ENCODE measurements at regions not wholly inside any gene's neighbourhood (a gene's known extent, or its start where the extent isn't known, plus 50 kb on each side); places are given as distances from the start of the nearest gene placed in this dataset.
A peak's percentile ranks its signal among the peaks of the same experiment; 100 is the strongest.

DNA sequence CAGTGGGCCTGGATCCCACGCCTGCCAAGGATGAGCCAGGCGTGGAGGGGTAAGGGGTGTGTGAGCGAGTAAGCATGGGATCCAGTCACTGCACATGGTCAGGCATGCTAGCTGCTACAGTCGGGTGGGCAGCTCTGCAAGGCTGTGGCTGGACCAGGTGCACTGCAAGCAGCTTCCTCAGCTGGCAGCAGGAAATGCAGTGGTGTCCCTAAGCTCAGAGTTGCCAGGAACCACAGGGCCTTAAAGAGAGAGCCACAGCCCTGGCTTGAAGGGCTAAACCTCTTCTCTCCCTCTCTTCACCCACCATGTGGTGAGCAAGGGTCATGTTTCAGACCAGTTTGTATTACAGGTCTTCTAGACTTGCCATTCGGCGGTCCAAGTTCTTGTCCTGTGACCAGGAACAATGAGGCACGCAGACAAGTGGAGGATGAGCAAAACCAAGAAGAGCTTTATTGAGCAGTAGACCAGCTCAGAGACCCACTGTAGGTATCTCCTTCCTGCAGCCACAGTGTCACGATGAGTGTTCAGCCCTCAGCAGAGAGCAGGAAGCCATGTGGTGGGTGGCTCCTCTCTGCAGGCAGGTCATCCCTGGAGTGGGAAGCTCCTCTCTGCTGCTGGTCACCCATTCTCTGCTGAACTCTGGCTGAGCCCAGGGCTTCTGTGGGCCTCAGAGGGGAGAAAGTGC is 511.9 kb downstream of the PYDC2 start:
- H2AK5ac ChIP-seq (ENCODE audit: low read length, severe bottlenecking): no peak overlapping the region
- H3K4ac ChIP-seq (ENCODE audit: low read depth in 1 of 2, low read length in 2 of 2): no peak overlapping the region
- peaks cover 5% of the 10 kb centered on the region for H3K9me3 ChIP-seq (ENCODE audit: control insufficient read depth, low read length)
- H2BK120ac ChIP-seq (ENCODE audit: low read depth, low read length): no peak overlapping the region
- no peak overlapping the region for H2BK15ac ChIP-seq (ENCODE audit: low read depth, poor library complexity, severe bottlenecking)
- H3K27me3 ChIP-seq (ENCODE audit: control insufficient read depth in 1 of 2, insufficient read depth in 1 of 2, low read length in 2 of 2): no peaks in the 10 kb centered on the region
- no peak overlapping the region for H2BK5ac ChIP-seq (ENCODE audit: low read depth, low read length, poor library complexity, severe bottlenecking)
- DNase-seq: no peak
- H3K4me3 ChIP-seq (ENCODE audit: insufficient read depth in 1 of 2, low read depth in 1 of 2, low read length in 2 of 2): peak overlapping the region in 1 of 2 experiments; percentile 25
- no peaks in the 10 kb centered on the region for H3K79me1 ChIP-seq (replicated peaks; ENCODE audit: low read length, poor library complexity, severe bottlenecking)
- no peak overlapping the region for H3K18ac ChIP-seq (ENCODE audit: low read depth in 1 of 2, low read length in 2 of 2)
- no peak overlapping the region for H4K91ac ChIP-seq (ENCODE audit: low read length)
- peak overlapping the region in 1 of 2 experiments; percentile 69 for H3K14ac ChIP-seq (ENCODE audit: low read length in 2 of 2)
- peaks cover 2% of the 10 kb centered on the region for H3K4me1 ChIP-seq (ENCODE audit: control insufficient read depth, insufficient read depth, low read depth, low read length)
- H3K9ac ChIP-seq (ENCODE audit: low read length): no peak overlapping the region
- H3K23ac ChIP-seq (ENCODE audit: low read length in 2 of 2): no peak overlapping the region
- H2AFZ ChIP-seq (ENCODE audit: low read depth, low read length): peak overlapping the region; percentile 8
- H2BK12ac ChIP-seq (ENCODE audit: low read length in 2 of 2): no peak overlapping the region
- 95% methylated on average over 8 of the region's 8 CpGs for WGBS
- H3K4me2 ChIP-seq (ENCODE audit: low read length, poor library complexity, severe bottlenecking): no peak overlapping the region
- peaks cover 0 to 3% of the 10 kb centered on the region in 2 experiments for H3K36me3 ChIP-seq (ENCODE audit: control insufficient read depth in 1 of 2, insufficient read depth in 2 of 2, low read depth in 1 of 2, low read length in 2 of 2)
- no peak overlapping the region for H3K27ac ChIP-seq (ENCODE audit: low read length, poor library complexity, severe bottlenecking)
- no peak overlapping the region for H4K8ac ChIP-seq (ENCODE audit: low read length)

DNA sequence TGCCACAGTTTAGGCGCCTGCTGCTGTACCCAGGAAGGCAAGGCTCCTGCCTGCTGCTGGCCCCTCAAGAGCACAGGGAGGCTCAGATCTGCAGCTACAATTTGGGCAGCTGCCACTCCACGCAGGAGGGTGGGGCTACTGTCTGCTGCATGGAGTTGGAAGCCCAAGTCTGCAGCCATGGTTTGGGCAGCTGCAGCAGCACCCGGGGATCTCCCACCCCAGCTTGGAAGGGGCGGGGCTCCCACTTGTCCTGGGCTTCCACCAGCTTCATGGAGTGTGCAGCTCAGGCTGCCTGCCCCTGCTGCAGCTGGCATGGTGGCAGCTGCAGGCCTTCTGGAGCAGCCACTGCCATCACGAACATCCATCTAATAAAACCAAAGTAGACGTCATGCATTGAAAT is 512.9 kb downstream of the PYDC2 start:
- WGBS: 91% methylated on average over 5 of the region's 6 CpGs
- H3K27me3 ChIP-seq (ENCODE audit: control insufficient read depth in 1 of 2, insufficient read depth in 1 of 2, low read length in 2 of 2): no peaks in the 10 kb centered on the region
- H3K4me1 ChIP-seq (ENCODE audit: control insufficient read depth, insufficient read depth, low read depth, low read length): peaks cover 2% of the 10 kb centered on the region

GRCh38 chr3:191975936-191976335 is 515.0 kb downstream of the PYDC2 start:
- H2BK120ac ChIP-seq (ENCODE audit: low read depth, low read length): no peak overlapping the region

More for the DNA sequence above, 512.9 kb downstream of the PYDC2 start:
- H2BK5ac ChIP-seq (ENCODE audit: low read depth, low read length, poor library complexity, severe bottlenecking): no peak overlapping the region
- no peak for DNase-seq
- H3K4ac ChIP-seq (ENCODE audit: low read depth in 1 of 2, low read length in 2 of 2): no peak overlapping the region
- no peak overlapping the region for H3K4me2 ChIP-seq (ENCODE audit: low read length, poor library complexity, severe bottlenecking)
- H2BK15ac ChIP-seq (ENCODE audit: low read depth, poor library complexity, severe bottlenecking): no peak overlapping the region
- H3K4me3 ChIP-seq (ENCODE audit: insufficient read depth in 1 of 2, low read depth in 1 of 2, low read length in 2 of 2): no peak overlapping the region
- H4K8ac ChIP-seq (ENCODE audit: low read length): no peak overlapping the region
- H2AK5ac ChIP-seq (ENCODE audit: low read length, severe bottlenecking): no peak overlapping the region
- H2BK12ac ChIP-seq (ENCODE audit: low read length in 2 of 2): no peak overlapping the region
- no peaks in the 10 kb centered on the region for H3K79me1 ChIP-seq (replicated peaks; ENCODE audit: low read length, poor library complexity, severe bottlenecking)
- no peak overlapping the region for H3K9ac ChIP-seq (ENCODE audit: low read length)
- no peak overlapping the region for H3K18ac ChIP-seq (ENCODE audit: low read depth in 1 of 2, low read length in 2 of 2)
- peaks cover 8% of the 10 kb centered on the region for H3K9me3 ChIP-seq (ENCODE audit: control insufficient read depth, low read length)
- peaks cover 0 to 3% of the 10 kb centered on the region in 2 experiments for H3K36me3 ChIP-seq (ENCODE audit: control insufficient read depth in 1 of 2, insufficient read depth in 2 of 2, low read depth in 1 of 2, low read length in 2 of 2)
- no peak overlapping the region for H2AFZ ChIP-seq (ENCODE audit: low read depth, low read length)
- no peak overlapping the region for H3K23ac ChIP-seq (ENCODE audit: low read length in 2 of 2)
- no peak overlapping the region for H3K27ac ChIP-seq (ENCODE audit: low read length, poor library complexity, severe bottlenecking)
- H4K91ac ChIP-seq (ENCODE audit: low read length): no peak overlapping the region
- H2BK120ac ChIP-seq (ENCODE audit: low read depth, low read length): no peak overlapping the region
- no peak overlapping the region for H3K14ac ChIP-seq (ENCODE audit: low read length in 2 of 2)

GRCh38 chr3:191980443-191980842 is 519.5 kb downstream of the PYDC2 start:
- H3K4ac ChIP-seq (ENCODE audit: low read depth in 1 of 2, low read length in 2 of 2): no peak overlapping the region
- H3K79me1 ChIP-seq (replicated peaks; ENCODE audit: low read length, poor library complexity, severe bottlenecking): no peaks in the 10 kb centered on the region
- H2BK5ac ChIP-seq (ENCODE audit: low read depth, low read length, poor library complexity, severe bottlenecking): no peak overlapping the region
- no peak overlapping the region for H3K4me2 ChIP-seq (ENCODE audit: low read length, poor library complexity, severe bottlenecking)
- H2AK5ac ChIP-seq (ENCODE audit: low read length, severe bottlenecking): no peak overlapping the region
- no peak overlapping the region for H3K18ac ChIP-seq (ENCODE audit: low read depth in 1 of 2, low read length in 2 of 2)
- H3K9me3 ChIP-seq (ENCODE audit: control insufficient read depth, low read length): peaks cover 17% of the 10 kb centered on the region
- no peak overlapping the region for H2BK12ac ChIP-seq (ENCODE audit: low read length in 2 of 2)
- no peaks in the 10 kb centered on the region for H3K4me1 ChIP-seq (ENCODE audit: control insufficient read depth, insufficient read depth, low read depth, low read length)
- no CpG with 5 or more reads among the region's 4 CpGs for WGBS
- no peak overlapping the region for H3K23ac ChIP-seq (ENCODE audit: low read length in 2 of 2)
- no peak overlapping the region for H3K14ac ChIP-seq (ENCODE audit: low read length in 2 of 2)
- H2AFZ ChIP-seq (ENCODE audit: low read depth, low read length): no peak overlapping the region
- H3K9ac ChIP-seq (ENCODE audit: low read length): no peak overlapping the region
- H3K36me3 ChIP-seq (ENCODE audit: control insufficient read depth in 1 of 2, insufficient read depth in 2 of 2, low read depth in 1 of 2, low read length in 2 of 2): no peaks in the 10 kb centered on the region
- H2BK120ac ChIP-seq (ENCODE audit: low read depth, low read length): no peak overlapping the region
- H3K27ac ChIP-seq (ENCODE audit: low read length, poor library complexity, severe bottlenecking): no peak overlapping the region
- H4K91ac ChIP-seq (ENCODE audit: low read length): no peak overlapping the region
- no peaks in the 10 kb centered on the region for H3K27me3 ChIP-seq (ENCODE audit: control insufficient read depth in 1 of 2, insufficient read depth in 1 of 2, low read length in 2 of 2)
- no peak overlapping the region for H4K8ac ChIP-seq (ENCODE audit: low read length)
- no peak overlapping the region for H3K4me3 ChIP-seq (ENCODE audit: insufficient read depth in 1 of 2, low read depth in 1 of 2, low read length in 2 of 2)
- no peak for DNase-seq
- H2BK15ac ChIP-seq (ENCODE audit: low read depth, poor library complexity, severe bottlenecking): no peak overlapping the region

More at GRCh38 chr3:191975936-191976335, 515.0 kb downstream of the PYDC2 start:
- Histone ChIP-seq H3K27me3 (ENCODE audit: control insufficient read depth in 1 of 2, insufficient read depth in 1 of 2, low read length in 2 of 2) (no peaks in the 10 kb centered on the region), H3K18ac (ENCODE audit: low read depth in 1 of 2, low read length in 2 of 2) (no peak overlapping the region), H3K9ac (ENCODE audit: low read length) (no peak overlapping the region), H3K4me3 (ENCODE audit: insufficient read depth in 1 of 2, low read depth in 1 of 2, low read length in 2 of 2) (no peak overlapping the region), H2AFZ (ENCODE audit: low read depth, low read length) (no peak overlapping the region), H3K4ac (ENCODE audit: low read depth in 1 of 2, low read length in 2 of 2) (no peak overlapping the region), H4K8ac (ENCODE audit: low read length) (no peak overlapping the region), H2AK5ac (ENCODE audit: low read length, severe bottlenecking) (no peak overlapping the region), H2BK5ac (ENCODE audit: low read depth, low read length, poor library complexity, severe bottlenecking) (no peak overlapping the region), H3K9me3 (ENCODE audit: control insufficient read depth, low read length) (peaks cover 13% of the 10 kb centered on the region), H2BK15ac (ENCODE audit: low read depth, poor library complexity, severe bottlenecking) (no peak overlapping the region), H3K36me3 (ENCODE audit: control insufficient read depth in 1 of 2, insufficient read depth in 2 of 2, low read depth in 1 of 2, low read length in 2 of 2) (peaks cover 0 to 3% of the 10 kb centered on the region in 2 experiments), H3K27ac (ENCODE audit: low read length, poor library complexity, severe bottlenecking) (no peak overlapping the region), H3K14ac (ENCODE audit: low read length in 2 of 2) (no peak overlapping the region), H3K79me1 (replicated peaks; ENCODE audit: low read length, poor library complexity, severe bottlenecking) (no peaks in the 10 kb centered on the region), H4K91ac (ENCODE audit: low read length) (no peak overlapping the region), H2BK12ac (ENCODE audit: low read length in 2 of 2) (no peak overlapping the region), H3K23ac (ENCODE audit: low read length in 2 of 2) (no peak overlapping the region), H3K4me2 (ENCODE audit: low read length, poor library complexity, severe bottlenecking) (no peak overlapping the region), H3K4me1 (ENCODE audit: control insufficient read depth, insufficient read depth, low read depth, low read length) (peaks cover 2% of the 10 kb centered on the region)
- DNase-seq: no peak
- 100% methylated on average over 1 of the region's 6 CpGs for WGBS

All from mesenchymal stem cell (in vitro differentiated cells and primary cell).